ENCODE measurements at regions not wholly inside any gene's neighbourhood (a gene's known extent, or its start where the extent isn't known, plus 50 kb on each side); places are given as distances from the start of the nearest gene placed in this dataset.

DNA sequence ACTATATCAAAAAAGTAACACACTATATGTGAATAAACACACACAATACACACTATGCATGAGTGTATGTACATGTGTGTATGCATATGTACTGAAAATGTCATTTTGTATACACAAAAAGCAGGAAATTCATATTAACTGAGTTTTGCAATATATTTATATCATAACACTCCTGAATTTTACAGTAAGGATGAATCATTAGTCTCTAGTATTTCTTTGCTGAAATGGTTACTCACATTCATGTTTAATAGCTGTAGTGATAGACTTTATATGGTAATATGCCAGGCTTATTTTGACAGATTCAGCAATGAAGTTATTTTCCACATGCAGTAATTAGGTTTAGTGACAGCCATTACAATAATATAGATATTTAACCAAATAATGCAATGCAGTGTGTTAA is 1216.2 kb upstream of the CITED2 start:
- Histone ChIP-seq H3K79me2 (ENCODE audit: low read length) (no peaks in the 10 kb centered on the region), H3K9me2 (replicated peaks; ENCODE audit: insufficient read depth, low read length) (no peaks in the 10 kb centered on the region), H3K4me1 (ENCODE audit: low read length) (no peaks in the 10 kb centered on the region), H4K20me1 (ENCODE audit: insufficient read depth, low read length) (no peaks in the 10 kb centered on the region), H3K9me3 (replicated peaks; ENCODE audit: insufficient read depth, low read length) (no peaks in the 10 kb centered on the region), H3K4me2 (ENCODE audit: low read depth, low read length) (no peak overlapping the region), H3K27me3 (replicated peaks; ENCODE audit: insufficient read depth, low read length) (no peaks in the 10 kb centered on the region), H3K36me3 (replicated peaks; ENCODE audit: insufficient read depth, low read length) (no peaks in the 10 kb centered on the region), H2AFZ (ENCODE audit: low read length) (no peak overlapping the region), H3K27ac (ENCODE audit: low read length) (no peak overlapping the region), H3K4me3 (ENCODE audit: low read length) (no peak overlapping the region), H3F3A (ENCODE audit: insufficient read depth, low read length) (no peaks in the 10 kb centered on the region), H3K9ac (ENCODE audit: low read length) (no peak overlapping the region)
- no peak for DNase-seq
- TF ChIP-seq, protein P1, sequence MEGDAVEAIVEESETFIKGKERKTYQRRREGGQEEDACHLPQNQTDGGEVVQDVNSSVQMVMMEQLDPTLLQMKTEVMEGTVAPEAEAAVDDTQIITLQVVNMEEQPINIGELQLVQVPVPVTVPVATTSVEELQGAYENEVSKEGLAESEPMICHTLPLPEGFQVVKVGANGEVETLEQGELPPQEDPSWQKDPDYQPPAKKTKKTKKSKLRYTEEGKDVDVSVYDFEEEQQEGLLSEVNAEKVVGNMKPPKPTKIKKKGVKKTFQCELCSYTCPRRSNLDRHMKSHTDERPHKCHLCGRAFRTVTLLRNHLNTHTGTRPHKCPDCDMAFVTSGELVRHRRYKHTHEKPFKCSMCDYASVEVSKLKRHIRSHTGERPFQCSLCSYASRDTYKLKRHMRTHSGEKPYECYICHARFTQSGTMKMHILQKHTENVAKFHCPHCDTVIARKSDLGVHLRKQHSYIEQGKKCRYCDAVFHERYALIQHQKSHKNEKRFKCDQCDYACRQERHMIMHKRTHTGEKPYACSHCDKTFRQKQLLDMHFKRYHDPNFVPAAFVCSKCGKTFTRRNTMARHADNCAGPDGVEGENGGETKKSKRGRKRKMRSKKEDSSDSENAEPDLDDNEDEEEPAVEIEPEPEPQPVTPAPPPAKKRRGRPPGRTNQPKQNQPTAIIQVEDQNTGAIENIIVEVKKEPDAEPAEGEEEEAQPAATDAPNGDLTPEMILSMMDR (IDR thresholded peaks at IDR 0.05; ENCODE audit: low read length), result no peak
- TF ChIP-seq EZH2 (optimal IDR thresholded peaks at IDR 0.05; ENCODE audit: low read depth, low read length) (no peak), EZH2phosphoT487 (IDR thresholded peaks at IDR 0.05; ENCODE audit: low read length) (no peak)

DNA sequence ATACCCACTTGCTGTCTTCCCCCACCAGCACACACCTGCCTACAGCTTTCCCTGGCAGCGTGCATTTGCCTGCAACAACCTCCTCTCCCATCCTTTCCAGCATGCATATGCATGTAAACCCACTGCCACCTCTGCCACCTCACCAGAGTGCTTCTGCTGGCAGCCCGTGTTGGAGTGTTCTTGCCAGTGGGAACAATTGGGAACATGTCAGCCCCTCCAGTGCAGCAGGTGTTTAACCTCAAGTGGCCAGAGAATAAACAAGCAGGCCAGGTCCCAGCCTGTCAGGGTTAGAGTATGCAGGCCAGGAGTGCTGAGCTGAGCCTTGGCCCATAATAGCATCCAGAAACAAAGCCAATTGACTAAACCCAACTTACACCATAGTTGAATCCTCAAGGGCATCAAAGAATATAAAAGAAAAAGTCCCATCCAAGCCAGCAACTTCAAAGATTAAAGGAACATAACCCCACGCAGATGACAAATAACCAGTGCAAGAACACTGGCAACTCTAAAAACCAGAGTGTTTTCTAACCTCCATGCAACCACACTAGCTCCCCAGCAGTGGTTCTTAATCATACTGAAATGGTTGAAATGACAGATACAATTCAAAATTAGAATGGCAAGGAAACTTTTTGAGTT is 1212.1 kb upstream of the CITED2 start:
- H3K4me1 ChIP-seq (ENCODE audit: low read length), result no peaks in the 10 kb centered on the region
- H3K27me3 ChIP-seq (replicated peaks; ENCODE audit: insufficient read depth, low read length), result no peaks in the 10 kb centered on the region
- H3F3A ChIP-seq (ENCODE audit: insufficient read depth, low read length), result no peaks in the 10 kb centered on the region
- no peaks in the 10 kb centered on the region for H4K20me1 ChIP-seq (ENCODE audit: insufficient read depth, low read length)
- no peak overlapping the region for H3K4me3 ChIP-seq (ENCODE audit: low read length)
- no peaks in the 10 kb centered on the region for H3K9me2 ChIP-seq (replicated peaks; ENCODE audit: insufficient read depth, low read length)
- TF ChIP-seq, protein P1 (IDR thresholded peaks at IDR 0.05; ENCODE audit: low read length), result no peak
- H2AFZ ChIP-seq (ENCODE audit: low read length), result no peak overlapping the region
- no peaks in the 10 kb centered on the region for H3K79me2 ChIP-seq (ENCODE audit: low read length)
- H3K9me3 ChIP-seq (replicated peaks; ENCODE audit: insufficient read depth, low read length), result no peaks in the 10 kb centered on the region
- H3K36me3 ChIP-seq (replicated peaks; ENCODE audit: insufficient read depth, low read length), result no peaks in the 10 kb centered on the region
- no peak overlapping the region for H3K4me2 ChIP-seq (ENCODE audit: low read depth, low read length)
- no peak for DNase-seq
- H3K27ac ChIP-seq (ENCODE audit: low read length), result no peak overlapping the region
- H3K9ac ChIP-seq (ENCODE audit: low read length), result no peak overlapping the region

DNA sequence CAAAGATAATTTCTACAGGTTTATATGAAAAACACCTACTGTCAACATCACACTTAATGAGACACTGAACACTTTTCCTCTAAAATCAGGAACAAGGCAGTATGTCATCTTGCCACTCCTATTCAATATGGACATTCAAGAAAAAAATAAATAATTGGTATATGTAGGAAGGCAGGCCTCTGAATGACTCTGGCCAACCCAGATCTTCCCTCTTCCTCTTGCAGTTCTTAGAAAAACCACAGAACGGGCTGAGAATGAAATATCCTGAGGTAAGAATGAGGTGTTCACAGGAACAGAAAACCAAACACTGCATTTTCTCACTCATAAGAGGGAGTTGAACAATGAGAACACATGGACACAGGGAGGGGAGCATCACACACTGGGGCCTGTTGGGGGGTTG is 1207.2 kb upstream of the CITED2 start:
- H3K9me3 ChIP-seq (replicated peaks; ENCODE audit: insufficient read depth, low read length), result no peaks in the 10 kb centered on the region
- H3K4me1 ChIP-seq (ENCODE audit: low read length), result no peaks in the 10 kb centered on the region
- no peak overlapping the region for H3K9ac ChIP-seq (ENCODE audit: low read length)
- H3K4me2 ChIP-seq (ENCODE audit: low read depth, low read length), result no peak overlapping the region
- TF ChIP-seq, protein P1 (IDR thresholded peaks at IDR 0.05; ENCODE audit: low read length), result no peak
- TF ChIP-seq EZH2 (optimal IDR thresholded peaks at IDR 0.05; ENCODE audit: low read depth, low read length) (no peak), EZH2phosphoT487 (IDR thresholded peaks at IDR 0.05; ENCODE audit: low read length) (no peak)
- no peak overlapping the region for H3K27ac ChIP-seq (ENCODE audit: low read length)
- DNase-seq, result no peak
- no peaks in the 10 kb centered on the region for H3F3A ChIP-seq (ENCODE audit: insufficient read depth, low read length)
- no peaks in the 10 kb centered on the region for H3K79me2 ChIP-seq (ENCODE audit: low read length)
- no peaks in the 10 kb centered on the region for H3K27me3 ChIP-seq (replicated peaks; ENCODE audit: insufficient read depth, low read length)
- H2AFZ ChIP-seq (ENCODE audit: low read length), result no peak overlapping the region
- no peaks in the 10 kb centered on the region for H3K9me2 ChIP-seq (replicated peaks; ENCODE audit: insufficient read depth, low read length)
- no peaks in the 10 kb centered on the region for H4K20me1 ChIP-seq (ENCODE audit: insufficient read depth, low read length)
- no peaks in the 10 kb centered on the region for H3K36me3 ChIP-seq (replicated peaks; ENCODE audit: insufficient read depth, low read length)
- H3K4me3 ChIP-seq (ENCODE audit: low read length), result no peak overlapping the region
